MM.1S (cell line): ENCODE measurements at regions not wholly inside any gene's neighbourhood (a gene's known extent, or its start where the extent isn't known, plus 50 kb on each side); places are given as distances from the start of the nearest gene placed in this dataset.

Experiments used
- EZH2 ChIP-seq: fragments of 300-600 bp; sonication (generic); optimal IDR thresholded peaks from 2 replicates; pipeline ENCODE3; 2017; ENCODE audit warnings: low read depth, mild to moderate bottlenecking, antibody characterized with exemption, low read length, mixed read lengths
- EZH2phosphoT487 ChIP-seq: fragments of 300-600 bp; sonication (generic); IDR thresholded peaks from 2 replicates; pipeline ENCODE4 v1.6.1; 2018; ENCODE audit warnings: antibody characterized with exemption, low read length
- TF ChIP-seq, protein P1 (sequence below): fragments of 300-600 bp; sonication (generic); IDR thresholded peaks from 2 replicates; pipeline ENCODE4 v1.5.1; 2016; ENCODE audit warnings: antibody characterized with exemption, low read length, mixed read lengths

DNA sequence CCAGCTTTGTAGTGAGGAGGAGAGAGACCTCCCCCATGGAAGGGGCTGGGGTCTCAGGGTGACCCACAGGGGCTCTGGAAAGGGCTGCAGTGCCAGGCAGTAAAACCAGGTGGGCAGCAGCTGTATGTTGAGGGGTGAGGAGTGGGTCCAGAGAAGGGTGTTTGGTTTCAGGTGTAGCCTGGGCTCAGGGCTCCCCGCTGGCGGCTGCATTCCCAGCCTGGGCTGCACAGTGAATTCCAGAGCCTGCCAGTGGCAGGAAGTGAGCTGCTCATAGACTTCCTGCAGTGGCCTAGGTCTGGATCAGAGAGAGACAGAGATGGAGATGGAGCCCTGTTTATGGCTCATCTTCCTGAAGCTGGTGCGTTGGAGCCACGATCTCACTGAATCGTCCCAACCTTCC, 356.4 kb downstream of the PTPRU start:
- TF ChIP-seq, protein P1, sequence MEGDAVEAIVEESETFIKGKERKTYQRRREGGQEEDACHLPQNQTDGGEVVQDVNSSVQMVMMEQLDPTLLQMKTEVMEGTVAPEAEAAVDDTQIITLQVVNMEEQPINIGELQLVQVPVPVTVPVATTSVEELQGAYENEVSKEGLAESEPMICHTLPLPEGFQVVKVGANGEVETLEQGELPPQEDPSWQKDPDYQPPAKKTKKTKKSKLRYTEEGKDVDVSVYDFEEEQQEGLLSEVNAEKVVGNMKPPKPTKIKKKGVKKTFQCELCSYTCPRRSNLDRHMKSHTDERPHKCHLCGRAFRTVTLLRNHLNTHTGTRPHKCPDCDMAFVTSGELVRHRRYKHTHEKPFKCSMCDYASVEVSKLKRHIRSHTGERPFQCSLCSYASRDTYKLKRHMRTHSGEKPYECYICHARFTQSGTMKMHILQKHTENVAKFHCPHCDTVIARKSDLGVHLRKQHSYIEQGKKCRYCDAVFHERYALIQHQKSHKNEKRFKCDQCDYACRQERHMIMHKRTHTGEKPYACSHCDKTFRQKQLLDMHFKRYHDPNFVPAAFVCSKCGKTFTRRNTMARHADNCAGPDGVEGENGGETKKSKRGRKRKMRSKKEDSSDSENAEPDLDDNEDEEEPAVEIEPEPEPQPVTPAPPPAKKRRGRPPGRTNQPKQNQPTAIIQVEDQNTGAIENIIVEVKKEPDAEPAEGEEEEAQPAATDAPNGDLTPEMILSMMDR, result no peak
- TF ChIP-seq EZH2, result no peak
- TF ChIP-seq EZH2phosphoT487, result no peak
